Forelimb muscle (tissue), 1 donor: ENCODE measurements at regions not wholly inside any gene's neighbourhood (a gene's known extent, or its start where the extent isn't known, plus 50 kb on each side); places are given as distances from the start of the nearest gene placed in this dataset.

Experiments
- DNase-seq: peaks from one replicate; pipeline ENCODE4 v3.0.0-alpha.2; 2013; ENCODE audit warnings: low read depth

- DNase-seq: no peak
Observed at GRCh38 chr18:46344416-46345180, 240.4 kb downstream of the HAUS1 start.

DNA sequence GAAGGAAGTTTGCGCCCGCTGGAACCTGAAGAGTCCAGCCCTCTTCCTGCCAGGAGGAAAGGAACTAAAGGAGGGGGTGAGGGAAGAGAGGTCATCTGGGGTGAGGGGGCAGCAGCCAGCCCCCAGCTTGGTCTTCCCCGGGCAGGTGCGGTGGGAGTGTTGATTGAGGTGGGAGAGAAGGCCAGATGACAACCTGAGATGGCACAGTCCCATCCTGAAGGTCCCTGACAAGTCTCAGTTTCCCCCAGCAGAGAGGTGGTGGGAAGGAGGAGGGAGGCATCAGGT, 240.9 kb downstream of the HAUS1 start:
- no peak for DNase-seq

DNA sequence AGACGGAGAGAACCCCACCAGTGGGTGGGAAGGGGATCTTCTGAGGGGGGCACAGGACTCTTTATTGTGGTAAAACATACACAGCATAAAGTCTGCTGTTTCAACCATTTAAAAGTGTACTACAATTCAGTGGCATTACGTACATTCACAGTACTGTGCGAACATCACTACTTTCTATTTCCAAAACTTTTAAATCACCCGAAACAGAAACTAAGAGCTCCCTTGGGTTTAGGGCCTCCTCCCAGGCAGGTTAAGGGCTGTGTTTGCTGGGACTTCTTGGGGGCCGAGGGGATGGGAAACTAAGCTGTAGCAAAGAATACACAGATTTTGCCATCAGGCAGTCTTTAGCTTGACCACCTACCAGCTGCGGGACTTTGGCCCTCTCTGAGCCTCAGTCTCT, 242.0 kb downstream of the HAUS1 start:
- DNase-seq: no peak

- no peak for DNase-seq
Observed at GRCh38 chr18:46346896-46347630, 242.9 kb downstream of the HAUS1 start.

- DNase-seq: no peak
Observed at GRCh38 chr18:46350598-46351159, 246.5 kb downstream of the HAUS1 start.

GRCh38 chr18:46352520-46353250, 248.5 kb downstream of the HAUS1 start:
- DNase-seq: no peak

DNA sequence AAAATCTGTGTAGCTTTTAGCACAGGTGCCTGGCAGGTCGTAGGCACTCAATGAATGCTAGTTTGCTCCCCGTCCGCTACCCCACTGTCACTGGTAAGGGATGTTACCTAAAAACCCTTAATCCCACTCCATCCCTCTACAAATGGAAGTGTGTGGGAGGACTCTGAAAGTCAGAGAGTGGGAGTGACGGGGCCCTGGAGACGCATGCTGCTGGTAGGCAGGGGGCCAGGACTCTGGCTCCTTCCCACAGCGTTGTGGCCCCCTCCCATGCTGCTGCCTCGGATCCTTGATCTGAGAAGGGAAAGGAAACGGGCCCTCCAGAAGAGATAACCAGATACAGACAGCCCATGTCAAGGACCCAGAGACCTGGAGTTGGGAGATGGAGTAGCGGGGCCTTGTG, 249.3 kb downstream of the HAUS1 start:
- DNase-seq: no peak

DNA sequence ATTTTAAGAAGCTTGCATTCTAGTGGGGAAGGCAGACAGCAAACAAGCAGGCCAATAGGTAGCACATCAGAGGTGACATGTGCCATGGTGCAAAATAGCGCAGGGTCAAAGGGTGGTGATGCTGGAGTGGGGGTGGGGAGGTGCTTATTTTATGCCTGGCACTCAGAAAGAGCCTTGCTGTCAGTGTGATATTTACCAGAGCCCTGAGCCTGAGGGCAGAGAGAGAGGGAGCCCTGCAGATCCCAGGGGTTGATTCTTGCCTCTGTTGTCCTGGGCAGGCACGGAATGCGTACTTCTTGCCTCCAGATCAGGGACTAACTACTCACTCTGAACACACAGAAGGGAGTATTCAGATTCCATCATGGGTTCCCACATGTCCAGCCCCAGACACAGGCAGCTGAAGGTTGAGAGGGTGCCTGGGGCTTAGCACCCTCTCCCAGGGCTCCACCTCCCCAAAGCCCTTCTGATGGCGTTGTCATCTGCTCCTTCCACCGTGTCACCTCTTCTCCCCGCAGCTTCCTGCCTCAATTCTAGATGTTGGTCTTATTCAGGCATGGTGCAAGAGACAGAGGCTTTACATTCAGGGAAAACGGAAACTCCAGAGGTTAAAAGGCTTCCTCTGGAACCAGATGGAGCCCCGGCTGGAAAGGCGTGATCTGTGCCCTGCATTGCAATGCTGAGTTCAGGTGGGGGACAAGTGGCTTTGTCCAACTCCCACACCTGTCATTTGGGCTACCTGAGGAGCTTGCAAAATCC, 252.3 kb downstream of the HAUS1 start:
- DNase-seq: no peak

GRCh38 chr18:46360102-46360699, 256.0 kb downstream of the HAUS1 start:
- DNase-seq: no peak

DNA sequence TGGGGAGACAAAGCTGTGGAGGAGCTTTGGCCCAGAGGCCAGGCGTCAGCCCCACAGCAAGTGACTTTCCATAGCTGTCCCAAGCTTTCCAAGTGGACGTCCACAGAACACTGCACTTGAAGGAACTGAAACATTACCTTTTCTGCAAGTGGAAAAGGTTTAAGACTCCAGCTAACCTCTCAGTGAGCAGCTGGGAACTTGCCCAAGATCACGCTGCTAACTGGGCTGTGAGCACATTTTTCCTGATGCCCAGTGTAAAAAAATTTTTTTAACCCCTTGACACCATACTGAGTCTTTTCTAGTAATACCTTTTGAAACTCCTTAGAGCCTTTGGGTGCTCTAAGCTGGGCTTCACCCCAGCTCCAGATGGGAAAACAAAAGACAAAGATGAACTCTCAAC, 256.7 kb downstream of the HAUS1 start:
- no peak for DNase-seq

DNA sequence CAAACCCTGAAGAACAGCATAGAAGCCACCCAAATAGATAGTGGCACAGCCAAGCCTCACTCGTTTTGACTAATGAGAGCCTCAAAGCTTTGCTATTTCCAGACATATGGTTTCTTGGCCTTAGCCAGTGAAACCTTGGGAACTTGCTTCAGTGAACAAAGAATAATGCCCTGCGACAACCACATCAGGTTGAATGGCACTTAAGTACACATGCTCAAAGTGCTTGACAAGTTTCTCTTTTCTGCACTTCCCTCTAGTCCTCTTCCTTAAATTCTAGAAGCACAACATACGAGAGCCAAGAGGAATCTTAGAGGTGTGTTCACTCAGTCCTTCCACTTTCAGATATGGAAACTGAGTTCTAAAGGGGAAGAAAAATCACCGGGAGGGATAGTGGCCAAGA, 258.3 kb downstream of the HAUS1 start:
- DNase-seq: no peak

- no peak for DNase-seq
Observed at GRCh38 chr18:46364048-46364447, 259.9 kb downstream of the HAUS1 start.

GRCh38 chr18:46366201-46366600, 262.0 kb downstream of the HAUS1 start:
- no peak for DNase-seq

- peak; percentile 70 for DNase-seq
Observed at GRCh38 chr18:46366751-46367376, 262.7 kb downstream of the HAUS1 start.

- DNase-seq: no peak
Observed at GRCh38 chr18:46369323-46369722, 265.1 kb downstream of the HAUS1 start.

DNA sequence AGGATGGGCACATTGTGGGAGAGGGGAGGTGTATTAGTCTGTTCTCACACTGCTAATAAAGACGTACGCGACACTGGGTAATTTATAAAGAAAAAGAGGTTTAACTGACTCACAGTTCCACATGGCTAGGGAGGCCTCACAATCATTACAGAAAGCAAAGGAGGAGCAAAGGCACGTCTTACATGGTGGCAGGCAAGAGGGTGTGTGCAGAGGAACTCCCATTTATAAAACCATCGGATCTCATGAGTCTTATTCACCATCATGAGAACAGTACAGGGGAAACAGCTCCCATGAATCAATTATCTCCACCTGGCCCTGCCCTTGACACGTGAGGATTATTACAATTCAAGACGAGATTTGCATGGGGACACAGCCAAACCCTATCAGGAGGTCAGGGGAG, 266.7 kb downstream of the HAUS1 start:
- DNase-seq: no peak

DNA sequence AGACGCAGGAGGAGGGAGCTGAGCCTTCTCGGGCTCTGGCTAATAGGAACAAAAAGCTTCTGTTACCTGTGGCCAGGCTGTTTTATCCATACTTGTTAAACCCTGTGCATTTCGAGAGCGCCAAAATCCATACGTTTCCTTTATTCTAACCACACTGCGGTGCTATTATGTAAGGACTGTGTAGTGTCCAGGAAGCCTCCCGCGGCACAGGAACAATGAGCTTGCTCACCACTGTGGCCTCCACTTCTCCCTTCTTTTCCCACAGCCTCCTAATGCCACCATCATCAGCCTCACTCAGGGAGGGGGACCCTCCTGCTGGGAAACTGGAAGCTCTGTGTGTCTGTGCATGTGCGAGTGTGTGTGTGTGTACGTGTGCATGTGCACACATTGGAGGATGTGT, 268.5 kb downstream of the HAUS1 start:
- no peak for DNase-seq

DNA sequence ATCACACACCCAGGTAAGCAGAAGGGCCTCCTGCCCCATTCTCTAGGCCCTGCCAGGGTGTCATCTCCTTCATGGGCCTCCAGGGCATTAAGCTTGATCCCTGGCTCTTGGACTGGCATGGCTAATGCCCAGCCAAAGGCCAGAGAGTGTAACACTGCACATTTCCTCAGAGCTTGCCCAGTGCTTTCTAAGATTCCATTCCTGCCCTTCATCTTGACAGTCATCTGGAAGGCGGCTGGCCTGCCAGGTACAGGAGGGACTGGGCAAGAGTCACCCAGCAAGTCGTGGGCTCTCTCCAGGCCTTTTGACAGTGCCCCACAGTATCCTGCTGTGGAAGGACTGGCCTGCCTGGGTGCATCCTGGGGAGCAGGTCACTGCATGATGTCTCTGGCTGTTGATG, 268.9 kb downstream of the HAUS1 start:
- DNase-seq: no peak

GRCh38 chr18:46373791-46374190, 269.6 kb downstream of the HAUS1 start:
- no peak for DNase-seq

DNA sequence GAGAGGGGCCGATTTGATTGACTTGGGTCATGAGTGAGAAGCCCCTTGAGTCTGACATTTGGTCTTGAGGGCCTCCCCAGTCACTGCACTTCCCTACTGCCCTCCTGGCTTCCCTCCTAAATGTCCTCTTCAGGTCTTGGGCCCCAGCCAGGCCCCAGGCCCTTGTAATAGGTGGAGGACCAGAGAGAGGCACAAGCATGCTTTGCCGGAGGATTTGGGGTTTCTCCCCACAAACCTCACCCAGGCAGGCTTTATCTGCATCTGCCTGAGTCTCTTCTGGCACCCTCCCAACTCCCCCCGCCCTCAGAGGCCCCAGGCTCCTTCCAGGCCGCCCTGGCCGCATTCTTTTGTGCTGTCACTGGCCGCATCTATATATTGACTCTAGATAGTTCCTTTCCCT, 270.7 kb downstream of the HAUS1 start:
- no peak for DNase-seq

GRCh38 chr18:46377557-46377956, 273.4 kb downstream of the HAUS1 start:
- DNase-seq: no peak
